Esophagus muscularis mucosa (tissue), 4 donors: ENCODE measurements at regions not wholly inside any gene's neighbourhood (a gene's known extent, or its start where the extent isn't known, plus 50 kb on each side); places are given as distances from the start of the nearest gene placed in this dataset.

ENCODE experiments used
- DNase-seq: peaks from one replicate; pipeline ENCODE4 v3.0.0-alpha.2; 2017; ENCODE audit errors: extremely low spot score
- H3K27ac ChIP-seq, 4 donors: fragments of 200-600 bp; sonication (generic); replicated peaks in 1 of 4; 1 replicate in 3 of 4; 2 replicates in 1 of 4; pipeline ENCODE4 v1.5.1; 2016 to 2019; ENCODE audit warnings: mild to moderate bottlenecking in 1 of 4
- H3K27me3 ChIP-seq, 4 donors: fragments of 200-600 bp; sonication (generic); one replicate each; pipeline versions ENCODE4 v1.5.1 to v1.6.0; 2016 to 2019
- H3K36me3 ChIP-seq, 4 donors: fragments of 200-600 bp; sonication (generic); one replicate each; pipeline ENCODE4 v1.5.1; 2016 to 2019
- H3K4me1 ChIP-seq, 4 donors: fragments of 200-600 bp; sonication (generic); one replicate each; pipeline ENCODE4 v1.5.1; 2016 to 2019
- H3K4me3 ChIP-seq, 4 donors: fragments of 200-600 bp; sonication (generic); 1 replicate in 2 of 4; 2 replicates in 2 of 4; pipeline ENCODE4 v1.5.1; 2016 to 2019; ENCODE audit warnings: mild to moderate bottlenecking in 4 of 4, moderate library complexity in 1 of 4
- H3K9me3 ChIP-seq, 4 donors: fragments of 200-600 bp; sonication (generic); 1 replicate in 3 of 4; 2 replicates in 1 of 4; pipeline ENCODE4 v1.5.1; 2016 to 2019
- CTCF ChIP-seq, 3 experiments: fragments of 200-600 bp in 2 of 3; fragments of 450-650 bp in 1 of 3; sonication (generic) in 2 of 3; IDR thresholded peaks; one replicate each; pipeline ENCODE4 v1.5.1; 2017 to 2019; ENCODE audit warnings: antibody characterized with exemption in 3 of 3, mild to moderate bottlenecking in 2 of 3, moderate library complexity in 1 of 3
- EP300 ChIP-seq: sonication (generic); formaldehyde crosslinking; IDR thresholded peaks from one replicate; pipeline ENCODE4 v1.6.1; 2017; ENCODE audit warnings: antibody characterized with exemption
- POLR2A ChIP-seq: fragments of 450-650 bp; IDR thresholded peaks from one replicate; pipeline ENCODE4 v1.6.1; 2017; ENCODE audit warnings: antibody characterized with exemption, moderate library complexity, mild to moderate bottlenecking, low read depth
- POLR2AphosphoS5 ChIP-seq, 2 donors: sonication (generic); formaldehyde crosslinking; IDR thresholded peaks; one replicate each; pipeline ENCODE4 v1.6.1; 2017; ENCODE audit warnings: antibody characterized with exemption in 2 of 2
- WGBS: methylation state at CpG from one replicate; pipeline ENCODE4 v1.1.5; 2018; 5-methylcytosine and 5-hydroxymethylcytosine counted together
- intact Hi-C: fragments of 100-400 bp; cut with DNase I; formaldehyde crosslinking; loops from one replicate; pipeline ENCODE4 v1.15.1; 2023

- Histone ChIP-seq H3K27me3 (no peaks in the 10 kb centered on the region), H3K9me3 (no peaks in the 10 kb centered on the region), H3K4me1 (no peaks in the 10 kb centered on the region), H3K4me3 (no peak overlapping the region), H3K36me3 (no peaks in the 10 kb centered on the region), H3K27ac (no peak overlapping the region)
- no peak for TF ChIP-seq POLR2A
- TF ChIP-seq POLR2AphosphoS5 (IDR thresholded peaks at IDR 0.05): no peak
- no peak for TF ChIP-seq CTCF (IDR thresholded peaks at IDR 0.05)
- TF ChIP-seq EP300: no peak
- no peak for DNase-seq
- WGBS: 86% methylated on average over 3 of the region's 3 CpGs
- intact Hi-C loops: no loop called here
Observed at GRCh38 chr15:95724908-95725633, 605.4 kb upstream of the NR2F2 start.

GRCh38 chr15:95726891-95727290 lies 603.6 kb upstream of the NR2F2 start:
- TF ChIP-seq EP300 (no peak), CTCF (IDR thresholded peaks at IDR 0.05) (no peak), POLR2AphosphoS5 (IDR thresholded peaks at IDR 0.05) (no peak), POLR2A (no peak)
- DNase-seq: no peak
- WGBS: 91% methylated on average over 4 of the region's 4 CpGs
- no peak overlapping the region for H3K27ac ChIP-seq
- H3K36me3 ChIP-seq: no peaks in the 10 kb centered on the region
- no peak overlapping the region for H3K4me3 ChIP-seq
- intact Hi-C loops: no loop called here
- no peaks in the 10 kb centered on the region for H3K27me3 ChIP-seq
- H3K9me3 ChIP-seq: no peaks in the 10 kb centered on the region
- no peaks in the 10 kb centered on the region for H3K4me1 ChIP-seq

- TF ChIP-seq POLR2AphosphoS5 (IDR thresholded peaks at IDR 0.05) (no peak), POLR2A (no peak), EP300 (no peak)
- WGBS: 46% methylated on average over 3 of the region's 3 CpGs
- Histone ChIP-seq H3K27ac (no peak overlapping the region), H3K9me3 (no peaks in the 10 kb centered on the region), H3K36me3 (no peaks in the 10 kb centered on the region), H3K4me3 (no peak overlapping the region), H3K4me1 (no peaks in the 10 kb centered on the region), H3K27me3 (no peaks in the 10 kb centered on the region)
- no peak for DNase-seq
- intact Hi-C loops: no loop called here
Observed at GRCh38 chr15:95733931-95734330, 596.6 kb upstream of the NR2F2 start.

- no peak overlapping the region for H3K4me3 ChIP-seq
- no peaks in the 10 kb centered on the region for H3K36me3 ChIP-seq
- H3K27me3 ChIP-seq: no peaks in the 10 kb centered on the region
- 77% methylated on average over 6 of the region's 6 CpGs for WGBS
- TF ChIP-seq POLR2A: no peak
- no peak for TF ChIP-seq CTCF (IDR thresholded peaks at IDR 0.05)
- no peak for DNase-seq
- peaks cover 0 to 7% (median 3%) of the 10 kb centered on the region in 4 donors for H3K4me1 ChIP-seq
- H3K27ac ChIP-seq: no peak overlapping the region
- intact Hi-C loops: no loop called here
- no peaks in the 10 kb centered on the region for H3K9me3 ChIP-seq
Observed at GRCh38 chr15:95734422-95735316, 595.8 kb upstream of the NR2F2 start.

- no peaks in the 10 kb centered on the region for H3K9me3 ChIP-seq
- H3K27me3 ChIP-seq: no peaks in the 10 kb centered on the region
- H3K4me1 ChIP-seq: peaks cover 0 to 11% (median 5%) of the 10 kb centered on the region in 4 donors
- WGBS: 91% methylated on average over 3 of the region's 3 CpGs
- no peak for DNase-seq
- no peak overlapping the region for H3K4me3 ChIP-seq
- H3K27ac ChIP-seq: no peak overlapping the region
- intact Hi-C loops: no loop called here
- no peak for TF ChIP-seq CTCF (IDR thresholded peaks at IDR 0.05)
- no peak for TF ChIP-seq POLR2A
- no peak for TF ChIP-seq POLR2AphosphoS5 (IDR thresholded peaks at IDR 0.05)
- no peak for TF ChIP-seq EP300
- H3K36me3 ChIP-seq: no peaks in the 10 kb centered on the region
Observed at GRCh38 chr15:95737060-95737459, 593.4 kb upstream of the NR2F2 start.
